ENCODE measurements at regions not wholly inside any gene's neighbourhood (a gene's known extent, or its start where the extent isn't known, plus 50 kb on each side); places are given as distances from the start of the nearest gene placed in this dataset.

- DNase-seq: no peak
Observed at GRCh38 chr18:77949355-77949973, 699.8 kb downstream of the GALR1 start.

- DNase-seq: no peak
Observed at GRCh38 chr18:77959248-77959647, 709.6 kb downstream of the GALR1 start.

GRCh38 chr18:77960791-77961410 lies 711.3 kb downstream of the GALR1 start:
- no peak for DNase-seq

GRCh38 chr18:77967071-77967470 lies 717.4 kb downstream of the GALR1 start:
- DNase-seq: no peak

- no peak for DNase-seq
Observed at GRCh38 chr18:77967791-77968190, 718.1 kb downstream of the GALR1 start.

GRCh38 chr18:77969972-77970371 lies 720.3 kb downstream of the GALR1 start:
- no peak for DNase-seq

- DNase-seq: no peak
Observed at GRCh38 chr18:77970814-77971213, 721.2 kb downstream of the GALR1 start.

- DNase-seq: no peak
Observed at GRCh38 chr18:77973745-77974144, 724.1 kb downstream of the GALR1 start.

- no peak for DNase-seq
Observed at GRCh38 chr18:77974329-77974728, 724.7 kb downstream of the GALR1 start.

- no peak for DNase-seq
Observed at GRCh38 chr18:77977331-77977730, 727.7 kb downstream of the GALR1 start.

GRCh38 chr18:77980275-77980674 lies 730.6 kb downstream of the GALR1 start:
- no peak for DNase-seq

- no peak for DNase-seq
Observed at GRCh38 chr18:77981874-77982273, 732.2 kb downstream of the GALR1 start.

- no peak for DNase-seq
Observed at GRCh38 chr18:77983270-77983669, 733.6 kb downstream of the GALR1 start.

GRCh38 chr18:77984178-77984577 lies 734.5 kb downstream of the GALR1 start:
- DNase-seq: no peak

GRCh38 chr18:77984833-77985232 lies 735.2 kb downstream of the GALR1 start:
- no peak for DNase-seq

GRCh38 chr18:77985526-77986281 lies 736.1 kb downstream of the GALR1 start:
- DNase-seq: no peak

- DNase-seq: no peak
Observed at GRCh38 chr18:77990131-77990530, 740.5 kb downstream of the GALR1 start.

- no peak for DNase-seq
Observed at GRCh38 chr18:77990901-77991300, 741.3 kb downstream of the GALR1 start.

- no peak for DNase-seq
Observed at GRCh38 chr18:77992057-77992456, 742.4 kb downstream of the GALR1 start.

- no peak for DNase-seq
Observed at GRCh38 chr18:77993188-77993981, 743.7 kb downstream of the GALR1 start.

GRCh38 chr18:77995593-77995992 lies 745.9 kb downstream of the GALR1 start:
- DNase-seq: no peak

GRCh38 chr18:77996737-77997136 lies 747.1 kb downstream of the GALR1 start:
- no peak for DNase-seq

- no peak for DNase-seq
Observed at GRCh38 chr18:78001811-78002210, 752.2 kb downstream of the GALR1 start.

Data from stimulated activated CD4-positive, alpha-beta T cell treated with anti-CD3 and anti-CD28 coated beads, Interleukin-15, amount 100 ng/mL, for 24 hours (primary cell).